ENCODE measurements at regions not wholly inside any gene's neighbourhood (a gene's known extent, or its start where the extent isn't known, plus 50 kb on each side); places are given as distances from the start of the nearest gene placed in this dataset.

- no peak overlapping the region for H3K56ac ChIP-seq (ENCODE audit: extremely low read depth, insufficient read depth, low read length)
- no peak overlapping the region for H2BK15ac ChIP-seq (ENCODE audit: low read depth, low read length)
- no peak overlapping the region for H3K4ac ChIP-seq (ENCODE audit: low read depth, low read length)
- CTCF ChIA-PET = no interaction called here
- H3K79me1 ChIP-seq (ENCODE audit: low read depth in 1 of 2, low read length in 2 of 2) = no peaks in the 10 kb centered on the region
- no peaks in the 10 kb centered on the region for H3K36me3 ChIP-seq (ENCODE audit: control insufficient read depth, insufficient read depth, low read length)
- H3K9ac ChIP-seq (ENCODE audit: low read depth, low read length) = no peak overlapping the region
- H4K20me1 ChIP-seq (ENCODE audit: insufficient read depth, low read length) = no peaks in the 10 kb centered on the region
- no CpG with 5 or more reads among the region's 1 CpG for WGBS, 2 experiments (ENCODE audit: extremely low coverage in 2 of 2, insufficient read length in 1 of 2)
- no peaks in the 10 kb centered on the region for H3K4me1 ChIP-seq (ENCODE audit: control insufficient read depth, insufficient read depth, low read length)
- no peak overlapping the region for H2BK120ac ChIP-seq (ENCODE audit: low read depth, low read length)
- H3K9me3 ChIP-seq (ENCODE audit: control insufficient read depth, insufficient read depth, low read length) = no peaks in the 10 kb centered on the region
- no peaks in the 10 kb centered on the region; the same call in 1 of the 2 replicates for H3K27me3 ChIP-seq (ENCODE audit: control insufficient read depth, insufficient read depth, low read length)
- no peak overlapping the region for H3K27ac ChIP-seq (ENCODE audit: insufficient read depth, low read length)
- H2AK5ac ChIP-seq (ENCODE audit: low read depth, low read length) = no peak overlapping the region
- DNase-seq (no peak), ATAC-seq (ENCODE audit: low read depth) (no peak)
- no peak overlapping the region for H4K5ac ChIP-seq (ENCODE audit: low read depth, low read length)
- no TSS peak for BruUV-seq (replicated peaks)
- H3K9me1 ChIP-seq (ENCODE audit: insufficient read depth, low read length) = no peaks in the 10 kb centered on the region
- no peak for TF ChIP-seq RAD21 (IDR thresholded peaks at IDR 0.05; ENCODE audit: low read length)
- TF ChIP-seq NFE2L2 (IDR thresholded peaks at IDR 0.05; ENCODE audit: low read depth, low read length) = no peak
- no peak for TF ChIP-seq BHLHE40 (IDR thresholded peaks at IDR 0.05; ENCODE audit: low read depth, low read length)
- TF ChIP-seq CEBPB (IDR thresholded peaks at IDR 0.05; ENCODE audit: low read depth, low read length) = no peak
- no peak for TF ChIP-seq RCOR1 (IDR thresholded peaks at IDR 0.05; ENCODE audit: insufficient replicate concordance, low read length)
- no peak for TF ChIP-seq FOS (IDR thresholded peaks at IDR 0.05; ENCODE audit: low read depth, low read length)
- TF ChIP-seq POLR2A (IDR thresholded peaks at IDR 0.05; ENCODE audit: low read depth, low read length) = no peak
- TF ChIP-seq MAFK (IDR thresholded peaks at IDR 0.05; ENCODE audit: low read depth, low read length) = no peak
- no peak for TF ChIP-seq SMC3 (IDR thresholded peaks at IDR 0.05; ENCODE audit: low read depth, low read length)
- no peak for TF ChIP-seq MXI1 (IDR thresholded peaks at IDR 0.05; ENCODE audit: borderline replicate concordance, low read depth, low read length)
- no peak for TF ChIP-seq ELK1 (IDR thresholded peaks at IDR 0.05; ENCODE audit: borderline replicate concordance, low read depth, low read length)
- TF ChIP-seq, protein P1, sequence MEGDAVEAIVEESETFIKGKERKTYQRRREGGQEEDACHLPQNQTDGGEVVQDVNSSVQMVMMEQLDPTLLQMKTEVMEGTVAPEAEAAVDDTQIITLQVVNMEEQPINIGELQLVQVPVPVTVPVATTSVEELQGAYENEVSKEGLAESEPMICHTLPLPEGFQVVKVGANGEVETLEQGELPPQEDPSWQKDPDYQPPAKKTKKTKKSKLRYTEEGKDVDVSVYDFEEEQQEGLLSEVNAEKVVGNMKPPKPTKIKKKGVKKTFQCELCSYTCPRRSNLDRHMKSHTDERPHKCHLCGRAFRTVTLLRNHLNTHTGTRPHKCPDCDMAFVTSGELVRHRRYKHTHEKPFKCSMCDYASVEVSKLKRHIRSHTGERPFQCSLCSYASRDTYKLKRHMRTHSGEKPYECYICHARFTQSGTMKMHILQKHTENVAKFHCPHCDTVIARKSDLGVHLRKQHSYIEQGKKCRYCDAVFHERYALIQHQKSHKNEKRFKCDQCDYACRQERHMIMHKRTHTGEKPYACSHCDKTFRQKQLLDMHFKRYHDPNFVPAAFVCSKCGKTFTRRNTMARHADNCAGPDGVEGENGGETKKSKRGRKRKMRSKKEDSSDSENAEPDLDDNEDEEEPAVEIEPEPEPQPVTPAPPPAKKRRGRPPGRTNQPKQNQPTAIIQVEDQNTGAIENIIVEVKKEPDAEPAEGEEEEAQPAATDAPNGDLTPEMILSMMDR (conservative IDR thresholded peaks at IDR 0.05; ENCODE audit: low read depth, low read length) = no peak
- TF ChIP-seq, protein P2, sequence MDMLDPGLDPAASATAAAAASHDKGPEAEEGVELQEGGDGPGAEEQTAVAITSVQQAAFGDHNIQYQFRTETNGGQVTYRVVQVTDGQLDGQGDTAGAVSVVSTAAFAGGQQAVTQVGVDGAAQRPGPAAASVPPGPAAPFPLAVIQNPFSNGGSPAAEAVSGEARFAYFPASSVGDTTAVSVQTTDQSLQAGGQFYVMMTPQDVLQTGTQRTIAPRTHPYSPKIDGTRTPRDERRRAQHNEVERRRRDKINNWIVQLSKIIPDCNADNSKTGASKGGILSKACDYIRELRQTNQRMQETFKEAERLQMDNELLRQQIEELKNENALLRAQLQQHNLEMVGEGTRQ (IDR thresholded peaks at IDR 0.05; ENCODE audit: low read depth, low read length) = no peak
- no peak for TF ChIP-seq MAZ (IDR thresholded peaks at IDR 0.05; ENCODE audit: borderline replicate concordance, low read depth, low read length)
- TF ChIP-seq RFX5 (IDR thresholded peaks at IDR 0.05; ENCODE audit: low read depth, low read length) = no peak
- TF ChIP-seq CHD1 (IDR thresholded peaks at IDR 0.05; ENCODE audit: low read depth, low read length) = no peak
- H4K8ac ChIP-seq (ENCODE audit: low read depth in 2 of 2, low read length in 2 of 2) = no peak overlapping the region
- no peak overlapping the region for H2BK5ac ChIP-seq (ENCODE audit: low read depth, low read length, poor library complexity, severe bottlenecking)
- no peak overlapping the region for H3K18ac ChIP-seq (ENCODE audit: low read depth, low read length)
- POLR2A ChIA-PET (ENCODE audit: unreplicated experiment) = no interaction called here
- intact Hi-C loops (cut with micrococcal nuclease) = no loop called here
- H3K14ac ChIP-seq (replicated peaks; ENCODE audit: low read depth, low read length) = no peak overlapping the region
- no peak overlapping the region for H2AK9ac ChIP-seq (replicated peaks; ENCODE audit: low read depth, low read length, poor library complexity)
- H4K91ac ChIP-seq (ENCODE audit: insufficient read depth, low read depth, low read length) = no peak overlapping the region
- no peak overlapping the region for H2BK20ac ChIP-seq (ENCODE audit: low read depth, low read length)
- H3K23ac ChIP-seq (ENCODE audit: low read depth, low read length) = no peak overlapping the region
- H2AFZ ChIP-seq (replicated peaks; ENCODE audit: low read length, poor library complexity) = no peak overlapping the region
- H3K4me3 ChIP-seq (ENCODE audit: insufficient read depth, low read depth, low read length) = no peak overlapping the region
- dilution Hi-C loops (cut with HindIII; ENCODE audit: low sequenced_read_pairs, unreplicated experiment) = no loop called here
- no peak overlapping the region for H3K4me2 ChIP-seq (ENCODE audit: low read depth, low read length)
- in situ Hi-C loops (cut with MboI; ENCODE audit: low sequenced_read_pairs) = no loop called here
Measured at GRCh38 chr5:15350614-15351013, 149.4 kb upstream of the FBXL7 start.

Data from IMR-90 (cell line).